ENCODE measurements at regions not wholly inside any gene's neighbourhood (a gene's known extent, or its start where the extent isn't known, plus 50 kb on each side); places are given as distances from the start of the nearest gene placed in this dataset.

DNA sequence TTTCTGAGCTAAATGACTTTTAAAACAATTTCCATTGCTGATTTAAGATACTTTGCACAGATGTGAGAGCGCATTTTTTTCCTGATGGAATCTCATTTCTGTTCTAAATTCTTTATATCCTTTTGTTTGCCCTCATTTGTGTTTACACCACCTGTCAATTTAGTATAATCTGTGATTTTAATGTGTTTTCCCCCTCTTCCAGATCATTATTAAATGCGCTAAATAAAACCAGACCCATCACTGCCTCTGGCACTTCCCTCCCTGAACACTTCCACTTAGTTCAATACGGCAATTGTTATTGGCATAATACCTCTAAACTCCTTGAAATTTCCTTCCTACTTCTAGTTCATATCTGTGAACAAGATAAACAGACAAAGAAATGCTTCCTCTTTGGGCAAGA is 186.9 kb upstream of the ADGRL2 start:
- DNase-seq = no peak

DNA sequence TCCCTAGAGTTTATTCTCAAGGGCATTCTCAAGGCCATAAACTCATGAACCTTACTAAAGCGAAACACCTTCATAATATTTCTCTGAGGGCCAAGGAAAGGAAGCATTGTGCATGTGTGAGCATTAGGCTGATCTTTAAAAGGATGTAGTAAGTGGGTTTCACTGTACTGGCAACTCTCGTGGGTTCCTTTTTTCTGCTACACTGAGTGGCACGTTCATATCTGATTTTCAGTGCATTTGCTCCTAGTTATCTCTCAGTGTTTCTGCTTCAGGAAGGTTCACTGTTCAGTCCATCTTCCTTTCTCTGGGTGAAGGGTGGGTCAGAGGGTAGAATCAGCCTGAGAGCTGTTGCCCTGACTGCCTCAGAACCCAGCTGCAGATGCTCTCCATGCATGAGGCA is 192.8 kb upstream of the ADGRL2 start:
- DNase-seq = no peak

DNA sequence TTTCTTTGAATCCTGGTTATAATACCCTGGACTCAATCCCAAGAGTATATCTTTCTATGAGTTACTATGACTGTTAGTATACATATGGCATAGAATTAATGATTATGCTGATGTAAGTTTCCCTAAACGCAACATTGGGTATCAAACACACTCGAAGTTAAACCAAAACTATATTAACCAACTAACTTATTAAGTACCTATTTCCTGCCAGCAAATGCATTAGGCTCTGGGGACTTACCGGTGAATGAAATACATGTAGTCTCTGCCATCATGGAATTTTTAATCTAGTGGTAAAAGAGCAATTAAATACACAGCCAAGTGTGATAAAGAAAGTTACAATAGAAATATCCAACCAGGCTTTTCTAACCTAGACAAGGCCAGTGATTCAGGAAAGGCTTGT is 193.6 kb upstream of the ADGRL2 start:
- DNase-seq = no peak

DNA sequence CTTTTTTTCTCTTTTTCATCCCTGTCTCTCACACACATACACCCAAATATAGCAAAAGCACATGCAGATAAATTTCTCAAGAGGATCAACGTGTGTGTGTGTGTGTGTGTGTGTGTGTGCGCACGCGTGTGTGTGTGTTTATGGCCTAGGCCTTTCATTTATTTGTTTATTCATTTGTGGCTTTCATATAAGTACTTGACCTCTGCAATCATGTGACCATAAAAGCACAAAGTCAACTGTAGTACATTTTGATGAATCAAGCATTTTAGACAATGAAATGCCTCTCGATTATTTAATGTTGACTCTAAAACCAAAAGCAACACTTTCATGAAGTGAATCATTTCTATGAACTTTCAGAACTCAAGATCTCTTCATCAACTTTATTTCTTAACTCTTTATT is 194.1 kb upstream of the ADGRL2 start:
- no peak for DNase-seq

DNA sequence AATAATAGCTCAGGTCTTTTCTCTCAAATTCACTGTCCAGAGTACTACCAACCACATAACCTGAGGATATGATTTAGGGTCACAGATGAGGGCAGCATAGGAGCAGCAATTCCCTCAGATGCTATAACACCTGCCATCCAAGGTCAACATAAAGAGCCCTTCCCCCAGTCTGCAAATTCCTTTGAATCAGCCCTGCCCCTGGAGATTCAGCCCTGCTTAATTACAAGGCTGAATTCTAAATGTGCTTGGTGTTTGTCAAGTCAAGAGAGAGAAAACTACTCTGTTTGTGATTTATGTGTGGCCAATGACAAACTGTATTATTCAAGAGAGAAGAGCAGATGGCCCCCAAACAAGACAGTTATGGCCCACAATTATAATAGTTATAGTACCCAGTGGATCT is 195.7 kb upstream of the ADGRL2 start:
- DNase-seq = no peak

DNA sequence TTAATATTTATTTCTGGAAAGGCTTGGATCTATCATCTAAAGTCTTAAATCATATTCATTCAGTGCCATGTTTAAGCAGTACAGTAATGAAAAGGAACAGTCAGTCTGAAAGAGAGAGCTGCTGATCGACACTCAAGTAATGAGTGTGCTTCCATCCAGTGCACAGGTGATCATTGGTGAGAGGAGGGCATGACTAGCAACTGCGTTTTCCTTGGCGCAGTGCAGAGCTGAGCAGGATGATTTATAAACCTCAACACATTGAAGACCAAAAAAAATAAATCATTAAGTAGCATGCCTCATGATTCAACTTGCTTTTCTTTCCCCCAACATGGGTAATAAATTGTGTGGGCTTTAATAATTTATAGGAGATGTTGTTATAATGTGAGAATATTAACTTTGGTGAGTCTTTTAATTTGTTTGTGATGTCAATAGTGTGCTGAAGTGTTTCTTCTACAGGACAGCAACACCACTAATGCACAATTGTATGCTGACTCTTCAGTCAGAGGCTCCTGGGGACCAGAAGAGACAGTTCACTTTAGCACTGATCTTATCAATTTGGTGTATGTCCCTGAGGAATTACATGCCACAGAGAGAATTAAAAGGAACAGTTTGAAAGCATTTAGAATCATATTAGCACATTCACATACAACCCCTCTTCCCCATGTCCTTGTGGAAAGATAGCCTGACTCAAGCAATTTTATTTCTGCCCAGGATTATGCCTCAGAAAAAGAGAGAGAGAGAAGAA is 199.7 kb upstream of the ADGRL2 start:
- no peak for DNase-seq

DNA sequence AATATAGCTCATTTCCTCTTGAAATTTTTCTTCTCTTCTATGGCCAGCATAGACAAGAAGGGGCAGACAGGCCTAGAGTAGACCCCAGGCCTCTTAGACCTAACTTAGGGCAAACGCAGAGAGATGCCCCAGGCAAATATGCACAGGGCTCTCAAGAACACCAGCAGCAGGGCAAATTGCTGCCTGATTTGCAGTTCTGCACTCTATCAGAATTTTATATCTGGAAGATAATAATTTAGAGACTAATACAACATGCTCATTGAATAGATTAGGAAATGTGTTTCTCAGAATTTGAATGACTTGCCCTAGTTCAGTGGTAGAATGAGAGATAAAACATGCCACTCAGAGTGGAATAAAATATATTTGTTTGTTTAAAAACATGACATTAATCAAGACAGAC is 200.4 kb upstream of the ADGRL2 start:
- no peak for DNase-seq

DNA sequence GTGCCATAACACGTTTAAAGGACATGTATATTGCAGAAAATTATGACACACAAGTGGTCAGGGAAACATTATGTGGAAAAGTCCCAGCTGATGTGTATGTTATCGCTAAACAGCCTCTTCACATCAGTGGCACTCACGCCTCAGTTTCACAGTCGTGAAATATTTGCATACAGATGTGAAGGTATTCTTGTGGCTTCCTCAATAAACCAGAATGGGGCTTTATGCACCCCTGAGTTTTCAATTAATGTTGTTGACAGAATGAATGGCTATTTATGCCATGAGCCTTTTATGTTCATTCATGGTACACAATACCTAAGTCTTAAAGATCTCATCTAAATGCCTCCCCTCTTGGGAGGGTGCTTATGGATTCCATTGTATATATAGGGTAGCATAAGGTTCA is 202.1 kb upstream of the ADGRL2 start:
- DNase-seq = no peak

DNA sequence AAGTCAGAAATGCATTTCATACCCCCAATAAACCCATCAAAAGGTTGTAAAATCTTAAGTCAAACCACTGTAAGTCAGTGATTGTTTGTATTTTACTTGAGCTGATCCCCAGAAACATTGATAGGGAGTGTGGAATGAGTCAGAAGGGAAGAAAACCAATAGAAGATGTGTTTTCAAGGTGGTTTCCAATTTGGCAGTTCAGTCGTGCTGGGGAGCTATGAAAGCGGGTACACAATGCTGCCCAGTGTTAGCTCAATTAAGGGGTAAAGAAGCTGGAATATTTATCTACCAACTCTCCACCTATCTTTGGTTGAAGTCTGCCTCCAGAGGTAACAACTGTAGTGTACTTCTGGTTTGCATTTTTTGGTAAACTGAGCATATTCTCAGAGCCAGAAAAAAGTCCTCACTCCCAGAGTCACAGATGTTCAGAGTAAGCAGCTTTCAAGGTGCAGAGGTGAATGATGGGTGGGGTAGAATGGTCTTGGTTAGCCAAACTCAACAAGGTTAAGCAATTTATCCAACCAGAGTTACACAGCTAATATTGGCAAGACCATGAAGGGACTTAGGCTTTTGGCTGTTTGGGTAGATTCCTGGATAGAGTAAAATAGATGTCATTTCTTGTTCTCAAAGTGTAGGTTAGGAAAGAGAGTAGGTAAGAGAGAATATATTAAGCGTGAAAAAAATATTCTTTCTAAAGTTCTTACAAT is 202.9 kb upstream of the ADGRL2 start:
- DNase-seq = no peak

DNA sequence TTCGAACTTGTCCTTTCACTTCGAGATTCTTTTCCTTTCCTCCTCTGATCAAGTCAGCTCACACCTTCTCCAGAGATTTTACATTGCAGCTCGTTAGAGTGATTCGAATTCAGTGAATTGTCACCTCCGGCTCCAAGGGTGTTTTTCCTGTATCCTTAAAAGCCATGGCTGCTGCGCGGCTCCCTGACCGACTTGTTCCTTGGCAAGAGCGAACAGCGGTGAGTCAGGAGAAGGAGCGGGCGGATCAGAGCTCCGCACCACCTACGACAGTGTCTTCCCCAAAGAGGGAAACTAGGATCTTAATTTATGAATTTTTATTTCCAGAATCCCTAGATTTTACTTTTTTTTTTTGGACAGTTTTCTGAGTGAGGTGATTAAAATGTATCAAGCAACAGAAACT is 204.4 kb upstream of the ADGRL2 start:
- no peak for DNase-seq

DNA sequence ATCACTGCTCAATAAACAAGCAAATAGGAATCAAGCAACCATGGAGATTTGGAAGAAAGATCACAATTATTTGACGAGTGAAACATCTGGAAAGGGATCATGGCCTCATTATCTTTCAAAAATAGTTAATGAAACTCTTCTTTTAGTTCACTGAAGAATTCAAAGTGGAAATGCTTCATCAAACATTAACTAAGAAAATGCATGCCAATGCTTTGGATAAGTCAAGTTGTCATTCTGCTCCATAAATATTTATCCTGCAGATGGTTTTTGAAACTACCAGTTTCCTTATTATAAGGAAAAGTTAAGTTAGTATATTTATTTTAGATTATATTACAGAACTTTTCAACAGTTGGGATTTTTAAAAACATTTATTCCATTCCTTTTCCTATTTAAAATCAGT is 206.5 kb upstream of the ADGRL2 start:
- DNase-seq = no peak

DNA sequence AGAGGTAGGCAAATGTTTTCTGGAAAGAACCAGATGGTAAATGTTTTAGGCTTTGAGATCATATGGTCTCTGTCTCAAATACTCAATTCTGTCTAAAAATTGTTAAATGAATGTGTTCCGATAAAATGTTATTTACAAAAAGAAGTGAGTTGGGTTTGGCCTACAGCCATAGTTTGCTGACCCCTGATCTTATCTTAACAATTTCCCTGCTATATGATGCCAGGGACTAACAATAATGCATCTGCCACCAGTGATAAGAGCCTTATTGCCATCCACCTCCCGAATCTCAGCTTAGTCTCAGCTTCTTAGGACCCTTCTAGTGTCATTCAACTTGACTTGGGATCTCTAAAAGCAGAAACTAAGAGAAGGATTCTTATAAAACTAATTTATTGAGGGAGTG is 208.5 kb upstream of the ADGRL2 start:
- DNase-seq = no peak

DNA sequence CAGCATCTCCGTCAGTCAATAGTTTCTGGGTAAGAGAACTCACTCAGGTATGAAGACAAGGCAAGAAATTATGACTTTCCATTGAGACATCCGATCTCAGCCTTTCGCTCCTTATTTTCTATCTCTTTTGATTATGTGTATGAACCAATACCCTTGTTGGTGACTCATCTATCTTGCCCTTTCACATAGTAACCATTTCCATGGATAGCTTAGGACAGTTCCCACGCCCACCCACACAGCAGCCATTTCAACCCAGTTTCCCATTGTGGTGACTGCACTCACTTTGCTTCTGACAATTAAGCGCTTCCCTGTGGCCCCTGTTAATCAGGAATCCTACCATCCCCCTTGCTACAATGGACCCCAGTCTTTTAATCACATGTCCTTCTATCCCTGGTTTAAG is 210.6 kb upstream of the ADGRL2 start:
- no peak for DNase-seq

DNA sequence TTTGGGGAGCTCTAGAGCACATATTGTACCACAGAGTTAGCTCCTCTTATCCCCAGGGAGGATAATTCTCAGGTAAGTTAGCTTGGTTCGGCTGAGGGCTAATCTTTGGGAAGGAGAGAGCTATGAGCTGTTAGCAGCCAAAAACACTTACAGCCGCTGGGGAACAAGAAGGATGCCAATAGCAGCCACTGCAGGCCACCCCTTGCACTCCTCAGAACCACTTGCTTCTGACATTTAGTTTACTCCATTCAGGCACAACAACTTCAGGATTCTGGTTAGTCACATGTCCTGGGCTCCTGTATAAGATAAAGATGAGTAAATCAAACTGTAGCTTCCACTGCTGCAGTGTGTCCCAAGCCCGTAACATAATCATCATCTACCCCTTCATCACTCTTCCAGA is 212.6 kb upstream of the ADGRL2 start:
- no peak for DNase-seq

DNA sequence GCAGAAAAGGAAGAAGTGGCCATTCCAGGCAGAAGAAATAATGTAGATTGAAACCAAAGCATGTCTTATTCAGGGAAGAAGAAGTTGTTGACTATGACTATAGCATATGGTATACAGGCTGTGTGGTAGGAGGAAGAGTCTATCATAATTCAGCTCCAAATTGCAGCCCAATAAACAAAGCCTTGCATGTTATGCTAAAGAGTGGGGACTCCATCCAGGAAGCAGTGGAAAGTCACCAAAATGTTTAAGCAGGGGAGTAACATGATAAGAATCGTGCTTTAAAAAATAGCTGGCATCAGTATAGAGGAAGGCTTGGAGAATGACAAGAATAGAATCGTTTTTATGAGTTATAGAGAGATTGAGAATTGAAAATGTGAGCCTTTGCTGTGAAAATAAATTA is 213.3 kb upstream of the ADGRL2 start:
- no peak for DNase-seq

DNA sequence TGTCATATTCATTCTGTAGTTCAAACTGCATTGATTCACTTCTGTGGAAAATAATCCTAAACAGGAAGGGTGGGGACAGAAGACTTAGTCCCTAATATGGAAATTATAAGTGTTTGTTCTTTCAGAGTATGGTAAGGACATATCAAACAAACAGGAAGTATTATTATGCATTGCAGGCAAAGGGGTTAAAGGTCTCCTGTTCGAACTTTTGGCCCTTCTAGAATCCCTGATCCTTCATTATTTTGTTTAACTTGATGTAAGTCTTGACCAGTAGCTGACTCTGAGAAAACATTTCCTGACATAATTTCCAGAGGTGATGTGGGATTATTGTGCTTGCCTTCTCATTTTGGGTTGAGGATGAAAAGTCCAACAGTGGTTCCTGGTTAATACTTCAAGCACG is 215.4 kb upstream of the ADGRL2 start:
- DNase-seq = no peak

DNA sequence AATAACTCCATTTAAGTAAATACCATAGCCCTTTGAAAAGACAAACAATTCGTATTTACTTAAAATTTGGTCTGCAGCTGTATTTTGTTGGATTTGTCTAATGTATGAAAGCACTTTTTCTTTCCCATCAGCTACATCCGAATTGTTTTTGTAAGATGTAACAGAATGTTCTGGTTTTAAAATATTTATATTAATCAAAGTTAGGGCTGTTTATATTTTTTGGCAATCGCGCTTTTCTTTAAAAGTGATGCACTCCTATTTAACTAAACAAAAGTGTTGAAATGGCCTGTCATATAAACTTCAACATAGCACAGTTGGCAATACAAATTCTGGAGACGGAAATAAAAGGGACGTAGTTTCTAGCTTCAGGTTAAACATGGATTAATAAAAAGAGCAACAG is 216.3 kb upstream of the ADGRL2 start:
- no peak for DNase-seq

DNA sequence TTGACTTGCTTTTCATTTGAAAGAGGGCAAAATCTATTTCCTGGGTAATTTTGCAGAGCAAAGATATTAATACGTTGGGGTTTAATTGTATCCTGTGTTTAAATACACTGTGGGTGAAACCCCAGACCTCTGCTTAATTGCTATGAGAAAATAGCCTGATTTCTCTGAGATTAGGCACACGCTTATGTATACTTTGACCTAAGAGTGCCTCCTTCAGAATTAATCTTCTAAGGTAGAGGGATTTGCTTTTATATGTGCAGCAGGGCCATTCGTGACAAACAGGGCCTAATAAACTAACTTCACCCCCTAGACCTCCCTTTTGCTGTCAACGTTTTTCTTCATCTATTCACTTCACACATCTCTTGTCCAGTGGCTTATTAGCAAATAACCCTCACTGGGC is 216.9 kb upstream of the ADGRL2 start:
- no peak for DNase-seq

DNA sequence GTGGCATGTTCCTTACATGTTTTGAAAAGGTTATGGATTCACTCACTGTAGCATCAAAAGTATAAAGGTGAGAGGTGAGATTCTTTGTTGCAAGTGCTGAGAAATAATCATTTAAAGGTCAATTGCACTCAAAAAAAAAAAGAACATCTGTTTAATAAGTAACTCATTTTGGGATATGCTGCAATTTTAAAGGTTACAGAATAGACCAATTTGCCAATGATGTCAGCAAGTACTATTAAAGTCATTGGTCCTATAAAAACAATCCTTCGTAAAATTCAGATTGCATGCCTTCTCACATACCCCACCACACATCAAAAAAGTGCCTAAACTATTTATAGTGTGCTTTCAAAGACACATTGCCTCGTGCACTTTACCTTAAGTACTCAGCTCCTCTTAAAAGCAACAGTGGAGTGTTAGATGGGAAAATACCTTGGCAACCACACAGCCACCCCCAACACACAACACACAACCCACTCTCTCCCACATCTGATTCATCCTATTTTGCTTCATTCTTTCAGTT is 218.2 kb upstream of the ADGRL2 start:
- no peak for DNase-seq

DNA sequence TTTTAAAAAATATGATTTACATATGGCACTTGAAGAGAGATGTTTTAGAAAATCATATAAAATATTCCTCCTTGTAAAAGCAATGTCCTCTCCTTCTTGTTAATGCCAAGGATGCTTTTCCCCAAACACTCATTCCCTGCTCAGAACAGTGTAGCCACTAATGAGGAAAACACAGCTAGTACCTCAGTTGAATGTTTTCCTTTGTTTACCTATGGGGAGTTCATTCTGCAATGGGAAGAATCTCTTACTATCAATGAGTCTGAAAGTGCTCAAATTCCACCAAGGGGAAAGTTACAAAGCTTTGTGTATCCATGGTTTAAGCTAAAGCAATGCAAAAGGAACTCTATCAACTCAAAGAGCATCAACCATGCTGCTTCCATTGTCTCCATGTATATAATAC is 221.9 kb upstream of the ADGRL2 start:
- DNase-seq = no peak

DNA sequence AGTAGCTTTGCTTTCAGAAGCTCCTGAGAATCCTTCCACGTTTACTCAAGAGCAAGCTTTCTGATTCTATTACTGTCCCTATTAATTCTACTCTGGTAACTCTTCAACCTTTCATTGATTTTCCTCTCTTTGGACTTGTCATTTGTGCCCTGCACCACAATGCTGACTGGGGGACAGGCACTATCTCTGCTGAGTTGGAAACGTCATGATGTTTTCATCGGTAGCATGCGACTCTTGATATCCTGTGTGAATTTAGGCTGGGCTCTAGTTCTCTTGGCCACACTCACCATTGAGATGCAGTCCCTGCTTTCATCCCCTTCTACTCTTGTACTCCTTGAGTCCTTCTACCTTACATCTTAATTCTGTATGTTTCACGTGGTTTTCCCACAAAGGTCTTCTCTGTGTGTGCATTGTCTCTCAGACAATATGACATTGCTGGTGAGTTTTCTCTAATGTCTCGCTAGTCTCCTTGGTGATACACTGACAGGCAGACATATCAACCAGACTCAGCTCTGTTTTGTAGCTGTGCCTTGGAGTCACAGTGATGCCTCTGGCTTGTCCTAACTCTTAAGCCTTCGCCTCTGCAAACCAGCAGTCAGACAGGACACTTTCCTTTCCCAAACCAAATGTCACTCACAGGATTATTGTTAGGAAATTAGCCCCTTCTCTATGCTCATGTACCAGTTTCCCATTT is 223.6 kb upstream of the ADGRL2 start:
- no peak for DNase-seq

DNA sequence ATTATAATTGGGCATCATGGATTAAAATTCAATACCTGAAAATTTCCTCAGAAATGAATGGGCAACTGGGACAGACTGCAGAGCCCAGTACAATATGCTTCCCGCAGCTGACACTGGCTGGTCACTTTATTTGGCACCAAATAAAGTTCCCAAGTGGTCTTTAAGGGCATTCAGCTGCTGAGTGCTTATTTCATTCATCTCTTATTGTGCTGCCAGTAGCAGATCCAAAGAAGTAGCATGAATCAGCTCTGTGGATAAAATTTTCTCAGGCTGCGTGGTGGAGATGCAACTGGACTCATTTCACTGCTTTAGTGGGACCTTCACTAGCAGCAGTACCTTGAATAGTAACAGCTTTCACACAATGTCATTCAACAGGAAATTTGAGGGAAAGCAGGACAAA is 226.3 kb upstream of the ADGRL2 start:
- DNase-seq = no peak

DNA sequence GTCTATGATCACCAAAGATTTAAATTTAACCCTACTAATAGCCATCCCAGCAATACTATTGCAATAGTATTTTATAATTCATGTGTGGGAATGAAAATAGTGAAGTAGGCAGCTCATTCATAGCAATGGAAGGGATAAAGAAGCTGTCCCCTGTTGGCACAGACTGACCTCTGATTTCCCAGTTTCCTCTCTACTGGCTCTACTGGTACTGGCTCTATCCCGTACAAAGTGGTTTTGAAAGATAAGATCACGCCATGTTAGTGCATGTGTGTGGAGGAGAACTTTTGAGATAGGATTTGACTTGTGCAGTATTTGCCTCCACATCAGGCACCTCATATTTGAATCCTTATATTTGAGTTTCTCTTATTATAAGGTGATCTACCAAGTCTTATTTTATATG is 227.3 kb upstream of the ADGRL2 start:
- no peak for DNase-seq

DNA sequence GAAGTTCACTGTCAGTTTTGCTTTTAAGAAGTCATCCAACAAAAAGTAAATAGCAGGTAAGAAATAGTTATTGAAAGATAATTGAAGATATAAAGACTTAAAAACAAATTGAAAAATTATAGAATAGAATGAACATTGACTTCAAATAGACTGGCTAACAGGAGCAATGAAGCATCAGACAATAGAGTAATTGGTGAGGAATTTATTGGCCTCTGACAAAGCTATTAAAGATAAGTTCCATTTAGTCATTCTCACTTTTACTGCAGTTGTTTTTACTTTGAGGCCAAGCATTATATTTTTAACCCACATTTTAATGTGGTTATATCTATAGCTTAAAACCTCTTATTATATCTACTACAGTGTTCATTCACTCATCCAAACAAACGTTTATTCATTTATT is 228.8 kb upstream of the ADGRL2 start:
- no peak for DNase-seq
